8988T (cell line): ENCODE measurements at regions not wholly inside any gene's neighbourhood (a gene's known extent, or its start where the extent isn't known, plus 50 kb on each side); places are given as distances from the start of the nearest gene placed in this dataset.

ENCODE experiments used
- DNase-seq: peaks from one replicate; pipeline ENCODE4 v3.0.0; 2011

DNA sequence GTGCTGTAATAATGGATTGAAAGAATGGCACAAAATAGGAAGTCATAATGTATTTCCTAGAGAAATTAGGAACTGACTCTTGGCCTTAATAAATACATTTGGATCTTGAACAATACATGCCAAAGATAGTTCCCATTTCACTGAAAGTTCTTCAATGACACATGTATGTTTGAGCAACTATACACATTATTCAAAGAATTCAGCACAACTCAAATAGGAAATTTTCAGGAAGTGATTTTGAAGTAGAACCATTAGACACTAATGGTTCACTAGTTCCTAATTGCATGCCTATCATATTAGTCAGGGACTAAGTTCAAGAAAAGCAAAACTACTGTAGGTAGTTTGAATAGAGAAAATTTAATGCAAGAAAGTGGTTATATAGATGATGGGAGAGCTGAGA is 404.7 kb downstream of the LMO4 start:
- DNase-seq, result no peak

DNA sequence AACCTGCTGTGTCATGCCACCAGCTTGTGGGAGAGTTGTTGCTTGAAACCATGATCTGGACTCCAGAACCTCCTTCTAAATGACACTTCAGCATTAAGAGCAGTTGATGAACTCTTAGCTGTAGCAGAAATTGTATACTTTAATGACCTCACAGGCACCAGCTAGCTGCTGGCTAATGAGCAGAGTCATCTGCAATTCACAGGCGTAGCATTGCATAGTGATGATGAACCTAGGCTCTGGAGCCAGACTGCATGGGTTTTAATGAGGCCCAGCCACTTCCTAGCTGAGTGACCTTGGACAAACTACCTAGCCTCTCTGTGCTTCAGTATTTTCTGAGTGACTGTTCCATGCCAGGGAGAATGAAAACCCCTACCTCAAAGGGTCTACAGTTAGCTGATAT is 407.1 kb downstream of the LMO4 start:
- DNase-seq, result no peak

- no peak for DNase-seq
Observed at GRCh38 chr1:87739141-87739540, 410.5 kb downstream of the LMO4 start.

DNA sequence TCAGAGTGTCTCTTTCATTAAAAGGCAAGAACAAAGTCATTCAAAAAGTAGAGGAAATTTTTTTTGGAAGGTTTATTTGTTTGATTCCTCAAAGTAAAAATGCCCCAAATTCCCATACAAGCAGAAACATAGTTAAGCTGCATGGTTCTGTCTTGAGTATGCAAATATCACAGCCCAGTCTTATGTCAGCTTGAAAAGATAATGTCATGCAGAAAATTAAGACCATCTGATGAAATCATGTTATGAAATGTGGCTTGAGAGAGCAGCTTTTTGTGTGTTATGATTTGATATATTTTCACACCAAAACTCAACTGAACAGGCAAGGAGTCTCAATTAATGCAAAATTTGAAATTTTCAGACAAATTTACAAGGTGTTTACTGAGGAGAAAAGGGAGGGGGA is 411.0 kb downstream of the LMO4 start:
- DNase-seq, result no peak

DNA sequence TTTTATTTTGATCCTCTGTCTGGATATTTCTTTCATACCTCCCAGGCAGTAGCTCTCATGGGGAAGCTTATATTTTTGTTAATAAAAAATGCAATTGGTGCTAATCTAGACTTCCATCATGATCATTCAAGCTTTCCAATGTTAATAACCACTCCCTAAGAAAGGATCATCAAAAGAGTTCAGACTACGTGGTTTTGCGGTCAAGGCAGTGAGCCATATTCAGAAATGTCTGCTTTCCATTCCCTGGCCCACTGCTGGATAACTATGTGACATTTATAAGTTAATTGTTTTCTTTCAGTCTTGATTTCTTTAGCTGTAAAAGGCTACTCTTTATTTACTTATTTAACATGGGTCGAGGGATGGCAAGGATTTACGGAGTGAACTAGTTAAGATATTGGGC is 414.6 kb downstream of the LMO4 start:
- no peak for DNase-seq

GRCh38 chr1:87744056-87744455 is 415.4 kb downstream of the LMO4 start:
- no peak for DNase-seq

GRCh38 chr1:87744763-87745162 is 416.1 kb downstream of the LMO4 start:
- DNase-seq, result no peak

DNA sequence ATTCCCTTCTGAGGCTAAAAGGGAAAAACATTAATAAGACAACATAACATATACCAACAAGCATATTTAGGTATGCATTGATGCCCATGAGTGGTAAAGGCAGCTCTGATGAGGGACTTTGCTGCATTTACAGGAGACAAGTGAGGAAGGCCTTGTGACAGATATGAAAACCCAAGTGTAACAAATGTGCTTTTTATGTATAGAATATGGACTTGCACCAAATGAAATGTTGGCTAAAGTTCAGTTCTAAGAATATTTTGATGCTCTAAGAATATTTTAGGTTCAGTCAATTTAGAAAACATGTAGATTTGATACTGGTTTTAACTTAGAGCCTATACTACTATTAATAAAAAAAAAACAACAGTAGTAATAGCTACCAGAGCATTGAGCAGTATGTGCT is 424.7 kb downstream of the LMO4 start:
- no peak for DNase-seq

DNA sequence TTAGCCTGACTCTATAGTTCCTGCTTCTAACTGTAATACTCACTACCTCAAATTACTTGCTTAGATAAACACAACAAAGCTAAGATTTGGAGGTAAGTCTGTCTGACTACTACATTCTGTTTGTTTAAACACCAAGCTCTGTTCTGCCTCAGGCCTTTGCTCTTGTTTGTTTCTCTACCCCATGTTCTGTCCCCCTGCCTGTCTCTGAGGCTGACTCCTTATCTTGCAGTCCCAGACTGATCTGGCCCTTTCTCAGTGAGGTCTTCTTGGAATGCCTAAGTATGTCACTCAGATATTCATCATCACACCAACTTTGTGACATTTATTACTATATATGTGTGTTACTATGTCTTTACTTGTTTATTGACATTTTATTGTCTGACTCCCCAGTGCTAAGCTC is 425.5 kb downstream of the LMO4 start:
- DNase-seq, result no peak

DNA sequence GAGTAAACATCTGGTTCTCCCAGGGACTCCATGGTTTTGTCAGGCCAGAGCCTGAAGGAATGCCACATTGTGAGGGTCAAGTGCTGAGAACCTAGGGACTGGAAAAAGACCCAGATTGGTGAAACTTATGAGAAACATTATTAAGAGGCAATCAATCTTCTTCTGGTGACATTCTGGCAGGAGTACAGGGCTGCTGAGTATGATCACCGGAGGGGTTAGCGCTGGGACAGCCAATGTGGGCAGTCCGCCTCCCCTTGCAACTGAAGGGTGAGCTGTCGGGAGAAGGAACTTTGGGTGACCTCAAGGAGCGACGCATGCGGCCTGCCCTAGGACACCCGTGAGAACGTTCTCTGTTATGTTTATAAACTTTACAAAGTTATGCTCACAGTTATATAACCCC is 429.0 kb downstream of the LMO4 start:
- no peak for DNase-seq

- no peak for DNase-seq
Observed at GRCh38 chr1:87759421-87760087, 430.9 kb downstream of the LMO4 start.

DNA sequence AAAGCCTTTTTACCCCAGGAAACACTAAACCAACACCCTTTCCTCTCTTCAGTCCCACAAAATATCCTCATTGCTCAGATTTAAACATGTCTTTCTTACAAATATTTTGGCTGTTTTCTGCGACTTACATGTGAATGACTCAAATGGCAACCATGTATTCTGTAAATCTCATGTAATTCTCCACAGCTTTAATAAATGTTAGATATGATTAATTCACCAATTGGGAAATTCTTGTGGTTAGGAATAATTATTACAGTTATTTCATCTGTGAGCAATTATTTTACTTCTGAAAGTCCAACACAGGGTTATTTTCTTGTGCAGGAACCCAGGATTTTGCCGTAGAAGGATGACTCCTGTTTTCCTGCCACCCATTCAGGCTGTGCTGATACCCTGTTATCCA is 431.5 kb downstream of the LMO4 start:
- no peak for DNase-seq

DNA sequence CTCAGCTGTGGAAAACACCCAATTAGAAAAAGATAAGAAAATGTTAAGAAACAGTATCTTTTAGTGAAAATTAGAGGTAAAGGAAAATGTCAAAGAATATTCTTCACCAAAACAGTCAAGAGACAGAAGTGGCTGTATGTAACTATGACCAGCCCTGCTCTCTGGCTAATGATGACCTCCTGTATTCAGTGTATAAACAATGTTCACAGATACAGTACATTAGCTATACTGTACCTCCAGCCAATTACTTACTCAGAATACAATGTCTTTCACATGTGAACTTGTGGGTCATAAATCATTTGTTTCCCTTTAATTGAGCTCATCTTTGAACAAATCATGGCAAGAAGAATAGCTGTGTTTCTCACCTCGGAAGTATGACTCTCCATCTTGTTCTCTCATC is 432.0 kb downstream of the LMO4 start:
- no peak for DNase-seq

GRCh38 chr1:87763483-87763882 is 434.8 kb downstream of the LMO4 start:
- DNase-seq, result no peak

- no peak for DNase-seq
Observed at GRCh38 chr1:87765057-87765680, 436.5 kb downstream of the LMO4 start.

DNA sequence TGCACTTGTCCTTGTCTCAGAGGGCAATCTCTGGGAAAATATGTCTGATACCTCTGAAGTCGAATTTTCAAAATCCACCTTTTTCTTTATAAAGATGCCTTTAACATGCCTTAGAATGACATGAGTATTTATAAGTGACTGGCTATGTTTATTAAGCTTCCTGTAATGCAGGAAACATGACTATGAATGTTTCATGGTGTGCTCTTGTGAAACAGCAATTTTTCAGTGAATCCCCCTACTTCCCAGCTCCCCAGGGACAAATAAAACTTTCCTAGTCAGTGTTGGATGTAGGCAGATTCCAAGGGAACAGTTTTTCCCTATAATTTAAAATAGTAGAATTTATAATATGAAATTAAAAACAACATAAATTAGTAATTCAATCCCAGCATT is 437.0 kb downstream of the LMO4 start:
- DNase-seq, result no peak

- DNase-seq, result no peak
Observed at GRCh38 chr1:87766737-87767136, 438.1 kb downstream of the LMO4 start.

- no peak for DNase-seq
Observed at GRCh38 chr1:87778896-87779295, 450.2 kb downstream of the LMO4 start.

DNA sequence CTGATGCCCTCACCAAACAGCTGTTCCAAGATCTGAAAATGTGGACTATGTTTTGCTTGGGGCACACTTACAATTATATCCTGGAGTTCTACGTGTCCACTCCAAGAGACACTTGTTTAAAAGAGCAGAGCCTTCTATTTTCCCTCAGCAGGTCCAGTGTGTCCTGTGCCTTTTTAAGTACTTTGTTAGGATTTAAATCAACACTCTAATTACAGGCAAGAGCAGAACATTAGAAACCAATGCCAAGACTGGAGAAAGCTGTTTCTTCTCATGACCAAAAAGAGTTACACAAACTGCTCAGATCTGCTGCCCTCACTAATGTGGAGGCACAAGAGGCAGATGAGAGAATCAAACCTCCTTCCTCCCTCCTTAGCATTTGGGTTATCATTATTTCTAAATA is 452.9 kb downstream of the LMO4 start:
- no peak for DNase-seq

DNA sequence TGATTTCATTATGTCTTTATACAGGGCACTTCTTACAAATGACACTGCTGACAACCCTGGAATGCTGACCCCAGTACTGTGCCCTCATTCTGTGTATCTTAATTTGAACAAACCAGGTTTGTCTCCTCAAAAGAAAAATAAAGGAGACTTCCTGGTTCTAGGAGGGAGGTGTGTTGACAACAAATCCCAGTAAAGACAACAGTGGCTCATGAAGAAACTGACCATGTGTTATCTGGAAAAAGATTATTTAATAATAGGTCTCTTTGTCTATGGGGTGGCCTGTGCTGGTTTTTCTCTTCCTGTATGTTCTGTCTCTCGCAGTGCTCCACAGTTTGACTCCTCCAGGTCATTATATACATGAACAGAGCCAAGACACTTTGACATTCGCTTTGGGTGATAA is 454.6 kb downstream of the LMO4 start:
- DNase-seq, result no peak

- no peak for DNase-seq
Observed at GRCh38 chr1:87785386-87785785, 456.7 kb downstream of the LMO4 start.

- DNase-seq, result no peak
Observed at GRCh38 chr1:87786229-87786628, 457.5 kb downstream of the LMO4 start.

GRCh38 chr1:87786861-87787545 is 458.3 kb downstream of the LMO4 start:
- DNase-seq, result no peak

- no peak for DNase-seq
Observed at GRCh38 chr1:87787551-87787950, 458.9 kb downstream of the LMO4 start.

GRCh38 chr1:87790756-87791155 is 462.1 kb downstream of the LMO4 start:
- no peak for DNase-seq
